Stimulated activated CD4-positive, alpha-beta T cell treated with anti-CD3 and anti-CD28 coated beads, Interleukin-12 subunit alpha, Interleukin-12 subunit beta, amount 100 ng/mL, for 4 hours (primary cell): ENCODE measurements at regions not wholly inside any gene's neighbourhood (a gene's known extent, or its start where the extent isn't known, plus 50 kb on each side); places are given as distances from the start of the nearest gene placed in this dataset.
A peak's percentile ranks its signal among the peaks of the same experiment; 100 is the strongest.
"Not testable (repeated sequence)": the region's sequence is repeated elsewhere in the genome, so short reads cannot be mapped to it uniquely, and the experiment has no call there.

Experiments
- DNase-seq: peaks from one replicate; pipeline ENCODE4 v3.0.0-alpha.2; 2020

DNA sequence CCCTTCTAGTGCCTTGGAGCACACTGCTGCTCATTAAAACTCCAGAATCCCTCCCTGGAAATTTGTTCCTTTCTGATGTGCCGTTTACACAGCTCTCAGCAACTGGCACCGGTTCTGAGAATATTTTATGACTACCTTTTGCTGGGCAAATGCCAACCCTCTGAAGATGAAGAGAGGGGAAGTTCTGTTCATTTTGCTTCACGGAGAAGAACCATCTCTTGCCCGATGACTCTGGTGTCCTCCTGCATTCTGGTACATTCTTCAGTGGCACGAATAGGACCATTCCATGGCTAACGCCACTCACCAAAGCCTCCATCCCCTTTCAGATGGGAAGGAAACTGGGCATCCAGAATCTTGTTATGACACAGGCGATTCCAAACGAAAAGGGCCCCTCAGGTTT lies 96.2 kb upstream of the SIM2 start:
- no peak for DNase-seq

DNA sequence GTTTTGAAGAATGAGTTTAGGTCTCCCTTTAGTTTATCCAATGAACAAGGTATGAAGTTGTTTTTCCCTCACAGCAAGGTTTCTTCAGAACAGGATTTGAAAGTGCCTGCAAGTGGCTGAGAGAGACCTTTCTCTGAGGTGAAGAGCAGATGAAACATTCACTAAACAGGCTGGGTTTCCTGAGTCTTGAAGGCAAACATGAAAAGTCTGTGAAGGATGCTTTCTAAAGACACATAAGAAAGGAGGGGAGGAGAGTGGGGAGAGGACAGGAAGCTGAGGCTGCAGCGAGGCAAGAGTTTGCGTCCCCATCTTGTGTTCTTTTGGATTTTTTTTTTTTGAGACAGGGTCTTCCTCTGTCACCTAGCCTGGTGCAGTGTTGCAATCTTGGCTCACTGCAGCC lies 95.7 kb upstream of the SIM2 start:
- DNase-seq, result no peak

DNA sequence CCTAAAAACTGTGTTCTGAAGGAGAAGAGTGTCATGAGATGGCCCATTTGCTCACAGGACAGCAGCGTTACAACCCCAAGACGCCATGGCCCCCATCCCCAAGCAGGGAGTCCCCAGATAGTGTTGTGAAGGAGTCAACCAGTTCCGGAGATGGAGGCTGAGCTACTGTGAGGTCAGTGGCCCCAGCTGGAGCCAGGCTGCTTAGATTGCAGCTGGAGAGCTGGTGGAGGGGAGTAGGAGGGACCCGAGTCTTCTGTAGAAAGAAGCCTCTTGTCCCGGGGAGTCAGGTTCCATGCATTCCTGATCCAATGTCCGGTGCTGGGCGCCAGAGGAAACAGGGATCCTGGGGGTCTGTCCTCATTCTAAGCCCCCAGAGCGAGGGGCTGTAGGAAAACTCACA lies 93.5 kb upstream of the SIM2 start:
- DNase-seq, result no peak

DNA sequence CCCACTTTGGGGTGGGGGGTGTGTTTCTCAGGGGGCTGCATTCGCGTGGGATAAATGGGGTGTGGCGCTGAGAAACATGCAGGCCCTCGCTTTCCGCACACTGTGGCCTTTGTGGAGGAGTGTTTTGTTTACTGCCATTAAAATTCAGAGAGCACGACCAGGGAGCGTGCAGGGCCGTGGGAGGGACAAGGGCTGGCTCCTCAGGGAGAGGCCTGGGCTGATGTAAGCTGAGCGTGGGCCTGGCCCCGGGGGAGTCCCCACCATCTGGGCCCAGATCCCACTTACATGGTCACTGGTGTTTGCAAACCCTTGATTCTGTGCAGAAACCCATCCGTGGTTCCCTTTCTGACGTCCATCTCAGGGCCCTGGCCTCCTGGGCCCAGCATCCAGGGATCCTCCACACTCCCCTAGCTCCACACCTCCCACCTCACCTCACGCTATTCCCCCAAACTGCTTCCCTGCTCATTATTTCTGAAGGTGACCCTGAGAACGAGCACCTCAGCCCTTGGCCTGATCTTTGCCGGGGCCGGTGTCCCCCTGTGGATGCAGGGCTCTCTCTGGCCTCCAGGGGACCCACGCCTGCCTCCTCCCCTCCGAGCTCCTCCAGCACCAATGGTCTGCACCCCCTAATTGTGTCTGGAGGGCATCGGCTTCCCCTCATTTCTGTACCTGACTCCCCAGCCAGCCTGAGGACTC lies 92.5 kb upstream of the SIM2 start:
- DNase-seq, result no peak

DNA sequence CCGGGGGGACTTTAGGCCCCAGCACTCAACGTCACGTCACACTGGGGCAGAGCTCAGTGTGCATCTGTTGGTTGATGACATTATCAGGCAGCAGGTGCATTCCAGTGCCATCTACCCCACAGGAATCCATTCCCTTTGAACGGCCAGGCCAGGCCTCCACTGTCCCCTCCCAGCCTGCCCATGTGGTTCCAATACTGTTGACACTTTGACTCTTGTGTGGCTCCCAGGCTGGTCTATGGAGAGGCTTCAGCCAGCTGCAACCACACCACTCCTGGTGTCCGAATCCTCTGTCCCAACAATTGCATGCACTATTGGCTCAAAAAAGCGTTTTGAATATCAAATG lies 92.0 kb upstream of the SIM2 start:
- DNase-seq, result no peak

DNA sequence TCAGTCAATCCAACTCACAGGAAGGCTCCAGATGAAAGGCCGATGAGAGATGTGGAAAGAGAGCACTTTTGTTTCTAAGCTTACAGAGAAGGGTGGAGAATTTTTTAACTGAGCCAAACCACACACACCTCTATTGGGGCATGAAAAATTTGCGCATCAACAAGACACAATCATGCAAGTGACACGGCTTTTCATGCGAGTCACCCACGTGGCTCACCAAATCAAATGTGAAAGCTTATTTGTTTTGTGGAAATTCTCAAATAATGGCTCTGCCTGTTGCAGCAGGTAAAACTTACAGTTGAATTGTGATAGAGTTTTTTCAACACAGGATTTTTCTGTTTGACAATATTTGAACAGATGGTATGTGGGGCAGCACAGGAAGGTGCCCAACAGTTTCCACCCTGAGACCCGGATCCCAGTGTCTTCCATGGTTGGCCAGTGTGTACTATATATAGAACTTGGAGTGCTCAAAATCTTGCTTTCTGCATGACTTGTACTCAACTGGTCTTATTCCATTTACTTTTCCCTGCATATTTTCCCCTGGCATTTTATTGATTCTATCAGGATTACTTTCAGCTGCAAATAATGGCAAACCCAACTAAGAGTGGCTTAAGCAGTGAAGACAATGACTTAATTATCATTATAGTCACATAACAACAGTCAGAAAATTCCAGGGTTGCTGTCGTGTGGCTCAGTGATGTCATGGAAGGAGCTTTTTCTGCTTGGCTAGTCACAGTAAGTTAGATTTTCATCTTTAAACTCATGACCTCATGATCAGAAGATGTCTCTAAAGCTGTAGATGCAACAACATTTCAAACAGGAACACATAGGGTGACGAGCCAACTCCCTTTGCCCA lies 90.6 kb upstream of the SIM2 start:
- DNase-seq, result no peak

DNA sequence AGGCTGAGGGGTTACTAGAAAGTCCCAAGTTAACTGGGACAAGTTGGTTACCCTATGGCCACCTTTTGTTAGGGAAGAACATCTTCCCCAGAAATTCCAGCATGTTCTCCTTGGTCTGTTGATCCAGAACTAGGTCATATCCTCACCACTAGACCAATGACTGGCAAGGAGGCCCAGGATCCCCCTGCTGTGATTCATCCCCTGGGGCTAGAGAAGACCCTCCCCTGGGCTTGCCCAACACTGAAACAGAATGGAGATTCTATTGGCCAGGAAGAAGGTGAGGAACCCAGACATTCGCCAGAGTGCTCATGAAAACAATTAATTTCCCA lies 90.1 kb upstream of the SIM2 start:
- DNase-seq, result no peak

- DNase-seq, result no peak
Observed at GRCh38 chr21:36609654-36610053, 89.3 kb upstream of the SIM2 start.

- no peak for DNase-seq
Observed at GRCh38 chr21:36610201-36610600, 88.7 kb upstream of the SIM2 start.

DNA sequence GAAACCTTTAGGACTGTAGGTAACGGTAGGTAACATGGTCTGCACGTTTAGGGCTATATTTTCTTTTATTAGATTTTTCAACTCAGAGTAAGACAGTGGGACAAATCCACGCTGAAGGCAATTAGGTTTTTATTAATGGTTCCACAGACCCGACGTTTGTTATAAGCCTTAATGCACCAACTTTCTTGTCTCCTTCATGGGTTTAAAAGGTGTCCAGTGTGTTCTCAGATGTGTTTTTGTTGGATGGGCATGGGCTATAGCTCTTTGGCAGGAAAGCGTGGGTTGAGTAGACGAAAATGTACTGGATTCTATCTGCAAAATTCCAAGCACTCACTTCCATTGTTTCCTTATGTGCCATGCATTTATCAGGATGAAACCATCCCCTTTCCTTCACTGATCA lies 88.0 kb upstream of the SIM2 start:
- DNase-seq, result no peak

DNA sequence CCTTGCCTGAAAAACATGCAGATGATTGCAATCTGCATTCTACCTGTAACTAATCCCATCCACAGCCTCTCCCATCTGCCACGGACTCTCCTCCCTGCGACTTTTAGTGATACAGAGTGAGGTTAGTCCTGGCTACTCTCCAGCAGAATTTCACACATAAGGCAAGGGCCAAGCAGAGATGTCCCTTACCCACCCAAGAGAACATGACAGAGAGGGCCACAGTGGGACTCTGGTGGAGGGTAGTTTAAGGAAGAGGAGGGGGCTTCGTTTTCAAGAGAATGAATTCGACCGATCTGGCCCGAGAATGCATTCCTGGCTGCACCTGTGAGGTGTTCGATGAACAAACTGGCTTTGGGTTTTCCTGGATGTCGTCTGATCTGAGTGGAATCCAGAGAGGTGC lies 87.5 kb upstream of the SIM2 start:
- no peak for DNase-seq

- DNase-seq, result no peak
Observed at GRCh38 chr21:36613059-36613458, 85.9 kb upstream of the SIM2 start.

DNA sequence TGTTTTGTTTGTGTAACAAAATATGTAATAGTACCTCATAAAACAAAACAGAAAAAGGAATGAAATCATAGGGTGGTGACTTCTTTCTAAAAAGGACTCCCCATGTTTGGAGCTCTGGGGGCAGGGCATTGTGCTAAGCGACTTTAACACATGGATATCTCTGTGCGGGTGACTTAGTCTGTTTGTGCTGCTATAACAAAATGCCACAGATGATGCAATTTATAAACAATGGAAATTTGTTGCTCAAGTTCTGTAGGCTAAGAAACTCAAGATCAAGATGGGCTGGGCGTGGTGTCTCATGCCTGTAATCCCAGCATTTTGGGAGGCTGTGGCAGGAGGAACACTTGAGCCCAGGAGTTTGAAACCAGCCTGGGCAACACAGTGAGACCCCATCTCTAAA lies 85.4 kb upstream of the SIM2 start:
- DNase-seq, result no peak

GRCh38 chr21:36615274-36615964 lies 83.5 kb upstream of the SIM2 start:
- DNase-seq, result no peak

- not testable (repeated sequence) for DNase-seq
Observed at GRCh38 chr21:36616773-36617172, 82.1 kb upstream of the SIM2 start.

- DNase-seq, result not testable (repeated sequence)
Observed at GRCh38 chr21:36621794-36622193, 77.1 kb upstream of the SIM2 start.

DNA sequence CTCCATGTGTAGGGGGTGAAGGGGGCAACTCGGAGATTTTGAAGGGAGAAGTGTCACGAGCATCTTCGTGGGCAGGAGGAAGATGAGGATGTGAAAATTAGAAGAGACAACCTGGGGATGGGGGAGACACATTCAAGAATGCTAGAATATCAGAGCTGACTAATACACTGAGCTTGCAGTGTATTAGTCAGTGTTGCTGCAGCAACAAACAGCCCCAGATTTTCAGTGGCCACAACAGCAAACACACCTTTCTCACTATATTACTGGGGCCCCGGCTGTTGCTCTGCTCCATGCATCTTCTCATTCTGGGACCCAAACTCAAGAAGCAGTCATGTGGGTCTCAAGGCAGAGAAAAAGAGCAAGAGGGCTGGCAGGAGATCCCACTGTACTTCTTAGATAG lies 74.8 kb upstream of the SIM2 start:
- DNase-seq, result no peak

DNA sequence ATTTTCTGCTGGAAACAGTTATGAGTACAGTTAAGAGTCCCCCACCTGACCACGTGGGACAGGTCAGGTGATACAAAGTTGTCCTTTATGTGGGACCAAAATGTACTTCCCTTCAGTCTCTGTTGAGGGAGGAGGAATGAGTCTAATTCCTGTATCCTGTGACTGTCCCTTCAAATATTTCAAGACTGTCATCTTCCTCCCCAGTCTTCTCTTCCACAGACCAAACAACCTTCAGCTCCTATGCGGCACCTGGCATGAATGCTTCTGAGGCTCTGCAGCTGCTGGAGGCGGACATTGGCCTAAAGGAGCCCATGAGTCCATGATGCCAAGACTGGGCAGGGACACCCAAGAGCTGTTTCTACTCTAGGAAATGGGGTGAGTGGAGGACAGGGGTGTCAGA lies 72.1 kb upstream of the SIM2 start:
- DNase-seq, result no peak

- no peak for DNase-seq
Observed at GRCh38 chr21:36627242-36627641, 71.7 kb upstream of the SIM2 start.

DNA sequence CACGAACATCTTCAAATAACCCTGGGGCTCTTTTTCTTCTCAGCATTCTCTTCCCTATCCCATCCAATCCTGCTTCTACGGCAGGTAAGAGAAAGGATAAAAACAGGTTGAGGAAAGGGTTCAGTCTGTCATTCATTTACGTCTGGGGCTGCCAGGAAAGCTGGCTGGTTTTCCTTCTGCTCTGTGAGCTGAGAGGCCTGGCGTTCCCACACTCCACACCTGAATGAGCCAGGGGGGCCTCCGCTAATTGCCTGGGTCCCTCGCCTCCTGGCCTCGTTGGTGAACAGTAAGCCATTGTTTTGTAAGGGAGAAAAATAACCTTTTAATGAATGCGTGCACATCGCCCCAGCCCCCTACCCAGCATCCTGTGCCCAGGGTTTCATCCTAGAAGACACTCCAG lies 70.8 kb upstream of the SIM2 start:
- DNase-seq, result no peak

DNA sequence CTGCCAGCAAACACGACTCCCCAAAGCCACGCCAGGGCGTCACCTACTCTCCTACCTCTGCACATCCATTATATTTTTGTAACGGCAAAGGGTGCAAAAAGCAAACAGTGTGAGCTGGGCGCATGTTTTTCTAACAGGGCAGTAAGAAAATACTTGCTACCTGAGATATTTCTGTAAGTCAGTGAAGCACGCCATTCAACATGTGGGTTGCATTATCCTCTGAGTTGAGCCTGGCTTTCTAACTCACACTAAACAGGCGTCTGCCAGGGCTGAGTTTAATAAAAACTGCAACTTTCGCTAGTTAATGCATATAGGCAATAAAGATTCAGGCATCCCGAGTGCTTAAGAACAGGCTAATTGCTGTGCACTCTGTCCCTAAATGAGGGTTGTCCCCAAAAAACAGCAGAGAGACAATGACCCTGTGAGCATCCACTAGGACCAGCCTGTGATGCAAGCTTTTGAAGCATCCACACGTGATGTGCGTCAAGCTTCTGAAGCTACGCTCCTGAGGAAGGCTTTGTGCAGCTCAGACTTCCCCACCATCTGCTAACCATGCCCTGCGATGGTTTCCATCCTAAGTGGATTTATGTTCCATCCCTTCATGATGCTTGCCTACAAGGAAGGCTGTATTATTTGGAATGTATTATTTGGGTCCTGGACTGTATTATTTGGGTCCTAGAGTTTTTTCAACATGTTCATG lies 70.0 kb upstream of the SIM2 start:
- DNase-seq, result no peak

- DNase-seq, result peak; percentile 70
Observed at GRCh38 chr21:36630485-36631206, 68.3 kb upstream of the SIM2 start.

DNA sequence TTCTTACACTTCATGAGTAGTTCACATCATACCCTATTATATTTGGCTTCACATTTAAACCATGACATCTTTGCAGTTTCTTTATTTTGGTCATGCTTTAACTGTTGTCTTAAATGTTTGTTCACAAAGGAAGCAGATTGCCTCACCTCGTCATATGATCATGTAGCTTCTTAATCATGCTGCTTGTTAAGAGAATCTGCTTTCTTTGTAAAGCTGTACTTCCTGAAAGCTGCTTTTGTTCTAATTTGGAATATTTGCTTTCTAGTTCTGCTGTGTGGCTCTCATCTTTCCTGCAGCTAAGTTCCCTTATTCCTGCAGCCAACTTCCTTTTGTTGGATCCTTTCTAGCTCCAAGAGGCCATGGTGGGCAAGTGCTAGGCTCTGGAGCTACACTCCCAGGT lies 62.9 kb upstream of the SIM2 start:
- DNase-seq, result no peak
